Fibroblast of skin of back (primary cell): ENCODE measurements at regions not wholly inside any gene's neighbourhood (a gene's known extent, or its start where the extent isn't known, plus 50 kb on each side); places are given as distances from the start of the nearest gene placed in this dataset.
"Not testable (repeated sequence)": the region's sequence is repeated elsewhere in the genome, so short reads cannot be mapped to it uniquely, and the experiment has no call there.

Experiments used
- DNase-seq: peaks from one replicate; pipeline ENCODE4 v3.0.0-alpha.2; 2013

DNA sequence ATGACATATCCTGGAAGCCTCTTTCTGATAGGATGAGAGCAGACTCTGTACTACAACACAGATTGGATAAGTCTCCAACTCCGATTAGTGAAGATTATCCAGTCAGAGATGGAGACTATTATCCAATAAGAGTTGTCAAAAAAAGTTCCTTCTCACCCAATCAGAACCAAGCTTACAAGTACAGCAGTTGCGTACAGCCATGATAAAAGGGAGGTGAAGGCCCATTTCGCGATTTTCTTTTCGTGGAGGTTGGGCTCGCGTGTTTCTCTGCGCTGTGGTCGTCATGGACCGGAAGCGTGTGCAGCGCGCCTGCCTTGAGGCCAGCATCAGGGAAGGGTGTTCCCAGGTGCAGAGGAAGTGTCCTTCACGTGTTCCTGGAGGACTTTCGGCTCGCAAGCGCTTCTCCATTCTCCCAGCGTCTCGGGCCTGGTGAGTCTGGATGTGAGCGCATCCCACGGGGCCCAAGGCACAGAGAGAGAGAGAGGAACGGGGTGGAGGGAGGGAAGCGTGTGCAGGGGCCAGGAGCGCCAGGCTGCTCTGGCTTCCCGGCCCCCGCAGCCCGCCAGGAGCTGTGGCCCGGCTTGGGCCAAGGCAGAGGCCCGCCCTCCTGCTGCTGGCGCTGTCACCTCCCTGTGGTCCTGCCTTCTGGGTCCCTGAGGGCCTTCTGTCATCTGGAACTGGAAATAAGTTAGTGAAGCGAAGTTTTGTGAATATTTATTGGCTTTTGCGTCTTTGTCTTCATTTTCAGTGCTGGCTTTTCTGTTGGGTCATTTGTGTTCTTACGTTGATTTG, 53.9 kb downstream of the CDRT15L2 start:
- DNase-seq, result not testable (repeated sequence)

DNA sequence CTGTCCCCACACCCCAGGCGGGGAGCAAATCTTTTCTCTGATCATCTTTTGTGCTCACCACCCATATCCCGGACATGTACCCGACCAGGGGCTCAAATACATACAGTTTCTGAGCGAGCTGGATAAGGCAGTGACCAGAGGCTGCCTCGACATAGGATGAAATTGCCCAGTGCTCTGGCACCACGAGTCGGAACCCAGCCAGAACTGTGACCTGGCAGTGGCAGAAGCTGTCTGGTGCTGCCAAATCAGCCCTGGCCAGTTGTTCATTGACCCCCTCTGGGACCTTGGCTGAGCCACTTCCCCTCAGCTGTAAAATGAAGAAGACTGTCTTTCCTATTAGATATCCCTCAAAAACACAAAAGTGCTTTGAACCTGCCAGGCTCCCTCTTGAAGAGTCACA, 60.6 kb downstream of the CDRT15L2 start:
- DNase-seq, result not testable (repeated sequence)

DNA sequence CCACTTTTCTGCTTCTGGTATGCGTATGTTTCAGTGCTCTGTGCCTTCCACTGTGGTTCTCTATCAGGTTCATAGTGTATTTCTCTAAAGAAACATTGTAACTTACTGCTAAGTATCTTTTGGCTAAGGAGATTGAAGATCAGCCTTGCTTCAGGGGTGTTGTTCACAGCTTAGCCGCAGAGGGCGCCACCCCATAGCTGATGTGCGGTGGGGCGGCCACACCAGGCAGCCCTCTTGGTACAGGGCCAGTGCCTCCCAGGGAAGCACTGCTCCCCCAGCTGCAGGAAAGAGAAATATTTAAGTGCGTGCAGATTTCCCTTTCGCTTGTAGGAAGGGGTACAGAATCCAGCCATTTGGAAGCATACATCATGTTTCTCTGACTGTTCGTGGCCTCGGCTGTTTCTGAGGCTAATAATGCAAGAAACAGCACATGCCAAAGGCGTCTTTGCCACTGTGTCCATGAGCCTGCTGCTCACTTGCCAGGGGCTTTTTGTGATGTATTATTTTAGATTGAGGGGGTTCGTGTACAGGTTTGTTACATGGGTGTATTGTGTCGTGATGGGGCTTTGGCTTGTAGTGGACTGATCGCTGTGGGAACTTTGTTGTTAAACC, 67.2 kb downstream of the CDRT15L2 start:
- peak; percentile 3 for DNase-seq

DNA sequence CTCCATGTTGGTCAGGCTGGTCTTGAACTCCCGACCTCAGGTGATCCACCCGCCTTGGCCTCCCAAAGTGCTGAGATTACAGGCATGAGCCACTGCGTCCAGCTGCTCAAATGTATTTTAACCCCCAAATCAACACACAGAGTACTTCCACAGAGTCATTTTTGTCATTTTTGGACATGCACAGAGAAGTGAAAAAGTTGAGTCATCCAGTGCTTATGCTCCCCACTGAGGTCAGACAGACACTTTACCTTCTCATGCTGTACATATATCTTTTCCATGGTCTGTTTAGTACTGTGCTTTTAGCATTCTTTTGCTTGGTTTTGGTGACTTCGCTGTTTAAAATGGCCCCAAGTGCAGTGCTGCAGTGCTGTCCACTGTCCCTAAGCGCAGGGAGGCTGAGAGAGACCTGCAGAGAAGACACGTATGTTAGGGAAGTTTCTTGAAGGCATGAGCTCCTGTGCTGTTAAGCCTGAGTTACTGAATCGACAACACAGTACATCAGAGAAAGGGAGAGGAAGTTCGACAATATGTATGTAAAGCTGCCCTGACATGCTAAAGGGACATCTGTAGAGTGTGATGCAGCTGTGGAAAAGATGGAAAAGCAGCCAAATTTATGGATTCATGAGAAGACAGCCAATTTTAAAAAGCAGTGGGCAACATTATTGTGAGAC, 69.7 kb downstream of the CDRT15L2 start:
- DNase-seq, result peak; percentile 8

DNA sequence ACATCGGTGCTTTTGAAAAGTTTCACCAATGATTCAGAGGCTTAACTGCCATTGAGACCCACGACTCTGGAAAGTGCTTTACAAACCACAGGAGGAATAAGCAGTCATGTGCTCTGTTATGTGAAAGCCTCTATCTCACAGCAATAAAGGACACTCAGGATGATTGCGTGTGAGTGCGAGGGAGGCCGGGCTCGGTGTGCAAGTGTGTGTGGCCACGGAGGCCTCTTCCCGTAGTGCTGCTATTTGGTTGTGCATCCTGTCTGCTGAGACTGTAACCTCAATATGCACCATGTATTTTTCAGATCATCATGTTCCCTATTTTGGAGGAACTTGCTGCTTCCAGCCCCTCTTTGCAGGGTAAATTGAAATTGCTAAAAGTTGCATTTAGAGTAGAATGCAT, 71.5 kb downstream of the CDRT15L2 start:
- not testable (repeated sequence) for DNase-seq

DNA sequence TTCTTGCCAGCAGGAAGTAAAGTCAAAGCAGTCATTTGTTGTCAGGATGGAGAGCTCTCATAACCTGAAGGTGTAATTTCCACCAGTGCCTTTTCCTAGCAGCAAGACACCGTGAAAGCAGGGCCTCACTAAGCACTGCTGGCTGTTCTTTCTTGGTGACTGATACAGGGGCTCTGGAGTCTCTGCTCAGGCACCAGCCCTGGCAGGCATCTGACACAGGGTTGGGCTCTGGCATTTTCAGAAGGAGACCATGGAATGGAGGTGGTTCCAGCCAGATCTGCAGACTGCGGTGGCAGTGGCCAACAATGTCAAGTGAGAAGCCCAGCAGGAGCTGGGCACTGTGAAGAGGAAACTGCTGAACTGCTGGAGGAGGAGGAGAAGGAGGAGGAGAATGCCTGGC, 72.2 kb downstream of the CDRT15L2 start:
- not testable (repeated sequence) for DNase-seq

DNA sequence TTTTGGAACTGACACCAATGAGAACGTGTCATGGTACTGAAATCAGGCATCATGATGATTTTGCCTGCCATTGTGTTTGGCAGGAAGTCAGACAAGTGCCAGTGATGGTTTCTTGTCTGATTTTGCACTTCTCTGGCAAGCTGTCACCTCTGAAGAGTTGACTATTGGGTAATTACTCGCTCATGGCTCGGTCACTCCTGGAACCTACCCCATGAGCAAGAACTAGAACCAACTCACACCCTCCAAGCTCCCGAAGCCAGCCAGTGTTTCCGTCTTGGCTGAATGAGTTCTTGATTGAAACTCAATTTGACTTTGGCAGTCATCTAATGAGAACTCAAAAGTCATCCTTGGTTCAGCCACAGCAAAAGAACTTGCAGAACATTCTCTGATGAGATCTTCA, 73.9 kb downstream of the CDRT15L2 start:
- not testable (repeated sequence) for DNase-seq

DNA sequence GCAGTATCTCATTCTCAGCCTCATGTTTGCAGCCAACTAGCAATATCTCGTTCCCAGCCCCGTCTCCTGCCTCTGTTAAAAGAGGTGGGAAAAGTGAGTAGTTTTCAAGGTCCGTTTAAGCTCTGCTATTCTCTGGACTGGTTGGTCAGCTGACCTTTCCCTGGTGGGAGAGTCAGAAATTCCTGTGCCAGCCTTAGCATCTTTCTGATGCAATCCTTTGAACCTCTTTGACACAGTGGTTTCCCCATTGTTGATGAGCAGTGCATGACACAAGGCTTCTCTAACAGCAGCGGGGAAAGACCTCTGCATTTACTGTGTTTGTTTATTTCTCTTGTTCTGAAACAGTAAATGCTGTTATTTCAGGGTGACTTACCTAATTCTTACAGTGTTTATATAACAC, 74.6 kb downstream of the CDRT15L2 start:
- DNase-seq, result peak; percentile 4

DNA sequence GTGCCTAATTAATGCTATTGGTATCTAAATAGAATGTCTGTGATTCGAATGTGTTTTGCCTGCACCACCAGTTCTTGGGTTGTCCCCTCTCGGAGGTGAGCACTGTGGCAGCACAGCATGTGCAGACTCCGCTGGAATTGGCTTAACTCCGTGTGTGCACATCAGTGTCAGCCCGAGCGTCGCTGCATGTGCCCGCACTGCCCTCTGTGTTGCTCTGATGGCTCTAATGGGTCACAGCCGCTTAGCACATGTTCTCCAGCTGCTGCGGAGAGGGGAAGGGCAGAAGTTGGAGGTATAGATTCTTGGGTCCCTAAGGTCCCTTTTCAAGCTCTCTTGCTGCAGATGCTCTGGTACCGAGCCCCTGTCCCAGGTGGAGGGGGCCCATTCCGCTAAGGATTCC, 75.1 kb downstream of the CDRT15L2 start:
- DNase-seq, result not testable (repeated sequence)

DNA sequence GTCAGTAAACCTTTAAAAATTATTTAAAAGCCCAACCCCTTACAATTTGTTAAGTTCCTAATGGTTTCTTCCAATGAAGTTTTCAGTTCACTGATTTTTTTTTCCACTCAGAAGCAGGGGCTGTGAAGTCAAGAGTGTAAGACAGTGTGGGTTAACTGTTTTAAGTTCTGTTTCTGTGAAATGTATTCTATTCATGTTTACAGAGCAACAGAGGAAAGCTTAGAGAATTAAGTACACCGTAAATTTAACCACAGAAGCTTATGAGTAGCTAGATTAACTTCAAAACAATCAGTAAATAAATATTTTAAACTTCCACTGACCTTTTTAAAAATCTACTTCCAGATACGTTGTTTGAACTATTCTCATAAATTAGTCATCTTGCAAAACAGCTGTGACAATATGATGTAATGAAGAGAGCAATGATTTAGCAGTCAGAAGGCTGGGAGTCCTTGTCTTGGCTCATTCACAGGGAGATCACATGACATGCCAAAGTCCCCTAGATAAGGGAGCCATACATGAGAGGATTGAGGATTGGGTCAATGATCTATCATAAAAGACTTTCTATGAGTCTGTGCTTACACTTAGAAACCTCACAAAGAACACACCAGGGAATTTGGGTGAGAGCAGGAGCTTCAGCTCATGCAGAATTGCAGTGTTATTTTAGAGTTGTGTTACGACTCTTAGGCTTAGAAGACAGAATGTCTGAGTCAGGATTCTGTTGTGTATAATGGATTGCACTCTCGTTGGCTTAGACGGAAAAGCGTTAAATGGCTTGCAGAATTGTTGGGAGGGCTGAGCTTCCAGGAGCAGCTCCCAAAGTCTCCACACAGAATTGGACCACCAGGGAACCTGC, 85.8 kb downstream of the CDRT15L2 start:
- DNase-seq, result peak; percentile 30

DNA sequence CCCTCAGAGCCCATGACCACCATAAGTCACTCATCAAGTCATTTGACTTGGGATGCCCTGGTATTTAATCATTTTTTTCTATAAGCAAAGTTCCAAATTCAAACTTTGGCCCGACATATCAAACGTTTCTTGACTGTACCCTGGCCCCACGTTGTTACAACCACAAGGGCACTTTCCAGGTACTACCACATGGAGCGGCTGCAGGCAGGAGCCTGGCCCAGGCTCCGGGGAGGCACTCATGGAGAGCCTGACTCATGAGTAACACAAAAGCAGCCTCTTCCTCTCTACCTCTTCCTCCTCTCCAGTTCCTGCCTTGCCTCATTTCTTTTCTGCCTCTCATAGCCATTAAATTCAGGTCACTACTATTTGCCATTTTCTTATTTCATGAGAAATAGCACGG, 87.2 kb downstream of the CDRT15L2 start:
- not testable (repeated sequence) for DNase-seq

DNA sequence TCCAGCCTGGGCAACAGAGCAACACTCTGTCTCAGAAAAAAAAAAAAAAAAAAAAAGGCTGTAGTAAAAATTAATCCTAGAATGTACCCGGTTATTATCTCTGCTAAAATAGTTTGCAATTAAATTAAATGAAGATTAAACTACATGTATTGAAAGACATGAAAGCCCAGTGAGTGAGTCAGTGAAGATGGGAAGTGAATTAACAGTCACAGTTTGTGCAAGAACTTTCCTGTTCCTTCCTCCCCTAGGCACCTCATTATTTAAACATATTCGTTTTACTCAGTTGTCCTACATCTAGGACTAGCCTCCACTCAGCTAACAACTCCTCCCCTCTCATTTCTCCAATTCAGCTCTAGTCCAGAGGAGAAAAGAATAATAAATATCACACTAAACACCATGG, 88.2 kb downstream of the CDRT15L2 start:
- DNase-seq, result not testable (repeated sequence)

DNA sequence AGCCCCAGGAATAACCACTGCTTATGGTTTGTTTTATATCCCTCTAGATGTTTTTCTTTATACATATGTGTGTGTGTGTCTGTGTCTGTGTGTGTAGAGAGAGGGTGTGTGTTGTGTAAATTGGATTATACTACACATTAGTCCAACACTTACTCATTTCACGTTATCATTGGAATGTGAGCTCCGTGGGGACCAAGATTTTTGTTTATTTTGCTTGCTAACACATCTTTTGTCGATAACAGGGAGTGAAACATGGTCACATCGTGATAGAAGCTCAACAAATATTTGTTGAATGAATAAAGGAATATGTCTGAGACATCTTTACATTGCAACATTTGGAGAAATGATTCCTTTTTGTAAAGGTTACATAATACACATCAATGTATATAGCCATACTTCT, 88.8 kb downstream of the CDRT15L2 start:
- DNase-seq, result peak; percentile 37

DNA sequence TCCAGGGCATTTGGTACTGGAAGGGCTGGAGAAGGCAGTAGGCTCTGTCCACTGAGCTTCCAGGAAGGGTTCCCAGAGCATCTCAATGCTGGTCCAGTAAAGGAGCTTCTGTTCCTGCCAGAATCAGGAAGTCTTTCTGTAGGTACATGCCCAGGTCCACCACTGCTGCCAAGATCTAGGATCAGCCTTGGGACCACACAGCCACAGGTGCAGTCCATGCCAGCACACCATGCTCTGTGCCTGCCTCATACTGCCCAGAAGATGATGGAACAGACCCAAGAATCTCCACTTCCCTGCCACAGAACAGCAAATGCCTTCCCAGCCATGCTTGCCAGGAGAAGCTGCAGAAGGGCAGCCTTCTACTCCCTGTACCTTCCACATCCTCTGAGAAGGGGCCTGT, 89.3 kb downstream of the CDRT15L2 start:
- not testable (repeated sequence) for DNase-seq

DNA sequence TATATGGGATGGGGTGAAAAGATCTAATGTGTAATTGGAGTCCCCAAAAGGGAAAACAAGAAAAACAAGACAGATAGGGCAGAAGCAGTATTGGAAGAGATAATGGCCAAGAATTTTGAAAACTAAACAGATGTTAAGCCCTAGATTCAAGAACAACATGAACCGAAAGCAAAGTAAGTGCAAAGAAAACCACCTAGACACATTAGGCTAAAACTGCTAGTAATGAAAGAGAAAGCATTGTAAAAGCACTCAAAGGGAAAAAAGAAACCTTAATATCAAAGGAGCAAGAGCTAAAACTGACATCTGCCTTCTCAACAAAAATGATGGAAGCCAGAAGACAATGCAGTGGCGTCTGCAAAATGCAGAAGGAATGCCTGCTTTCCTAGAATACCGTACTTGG, 91.0 kb downstream of the CDRT15L2 start:
- DNase-seq, result not testable (repeated sequence)

DNA sequence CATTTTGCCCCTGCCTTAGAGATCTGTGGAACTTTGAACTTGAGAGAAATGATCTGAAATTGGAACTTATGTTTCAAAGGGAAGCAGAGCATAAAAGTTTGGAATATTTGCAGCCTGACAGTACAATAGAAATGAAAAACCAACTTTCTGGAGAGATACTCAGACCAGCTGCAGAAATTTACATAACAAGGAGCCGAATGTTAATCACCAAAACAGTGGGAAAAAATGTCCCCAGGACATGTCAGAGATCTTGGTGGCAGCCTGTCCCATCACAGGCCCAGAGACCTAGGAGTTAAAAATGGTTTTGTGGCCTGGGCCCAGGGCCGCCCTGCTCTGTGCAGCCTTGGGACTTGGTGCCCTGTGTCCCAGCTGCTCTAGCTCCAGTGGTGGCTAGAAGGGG, 94.8 kb downstream of the CDRT15L2 start:
- not testable (repeated sequence) for DNase-seq

DNA sequence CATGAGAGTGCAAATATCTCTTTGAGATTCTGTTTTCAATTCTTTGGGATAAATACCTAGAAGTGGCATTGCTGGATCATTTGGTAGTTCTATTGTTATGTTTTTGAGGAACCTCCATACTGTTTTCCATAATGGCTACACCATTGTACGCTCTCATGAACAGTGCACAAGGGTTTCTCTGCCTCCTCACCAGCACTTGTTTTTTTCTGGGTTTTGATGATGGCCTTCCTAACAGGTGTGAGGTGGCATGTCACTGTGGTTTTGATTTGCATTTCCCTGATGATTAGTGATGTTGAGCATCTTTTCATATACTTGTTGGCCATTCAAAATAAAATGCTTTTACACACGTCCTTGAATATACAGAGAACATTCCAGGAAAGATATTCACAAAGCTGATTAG, 96.2 kb downstream of the CDRT15L2 start:
- not testable (repeated sequence) for DNase-seq

DNA sequence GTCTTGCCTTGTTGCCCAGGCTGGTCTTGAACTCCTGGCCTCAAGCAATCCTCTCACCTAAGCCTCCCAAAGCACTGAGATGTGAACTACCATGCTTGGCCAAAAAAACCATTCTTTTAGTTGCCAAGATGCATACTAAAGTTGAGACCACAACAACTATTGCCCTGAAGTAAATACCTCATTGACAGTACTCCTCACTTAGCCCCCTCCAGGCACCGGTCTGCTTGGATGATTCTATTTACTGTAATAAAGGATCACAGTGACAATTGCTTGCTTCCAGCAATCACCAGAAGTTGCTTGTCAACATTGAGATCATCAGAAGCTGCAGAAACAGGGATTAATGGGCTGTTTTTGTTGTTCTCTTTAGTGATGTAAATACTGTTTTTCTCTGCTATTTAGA, 97.1 kb downstream of the CDRT15L2 start:
- not testable (repeated sequence) for DNase-seq

DNA sequence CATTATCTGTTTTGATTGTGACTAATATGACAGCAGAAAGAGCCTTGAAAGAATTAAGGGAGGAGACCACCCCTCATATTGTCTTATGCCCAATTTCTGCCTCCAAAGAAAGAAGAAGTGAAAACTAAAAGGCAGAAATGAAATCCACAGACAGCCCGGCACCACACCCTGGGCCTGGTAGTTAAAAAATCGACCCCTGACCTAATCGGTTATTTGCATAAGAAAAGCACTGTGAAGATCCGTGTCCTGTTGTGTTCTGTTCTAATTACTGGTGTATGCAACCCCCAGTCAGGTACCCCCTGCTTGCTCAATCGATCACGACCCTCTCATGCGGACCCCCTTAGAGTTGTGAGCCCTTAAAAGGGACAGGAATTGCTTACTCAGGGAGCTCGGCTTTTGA, 97.9 kb downstream of the CDRT15L2 start:
- DNase-seq, result not testable (repeated sequence)

DNA sequence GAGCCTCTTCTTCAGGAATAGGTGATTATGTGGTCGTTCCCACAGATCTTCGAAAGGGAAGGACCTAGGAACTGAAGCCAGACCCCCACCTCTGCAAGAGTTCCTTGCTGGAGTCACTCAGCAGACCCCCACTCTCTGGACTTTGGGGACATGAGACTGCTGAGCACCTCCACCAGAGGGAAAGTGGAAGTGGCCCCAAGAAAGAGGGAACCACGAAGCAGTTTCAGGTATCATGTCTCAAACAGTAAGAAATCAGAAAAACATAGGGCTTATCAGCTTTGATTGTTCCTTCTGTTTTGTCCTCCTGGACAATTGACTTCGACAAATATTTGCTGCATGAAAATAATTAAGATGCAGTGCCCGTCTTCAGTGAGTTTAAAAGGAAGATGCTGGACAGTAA, 98.9 kb downstream of the CDRT15L2 start:
- not testable (repeated sequence) for DNase-seq

DNA sequence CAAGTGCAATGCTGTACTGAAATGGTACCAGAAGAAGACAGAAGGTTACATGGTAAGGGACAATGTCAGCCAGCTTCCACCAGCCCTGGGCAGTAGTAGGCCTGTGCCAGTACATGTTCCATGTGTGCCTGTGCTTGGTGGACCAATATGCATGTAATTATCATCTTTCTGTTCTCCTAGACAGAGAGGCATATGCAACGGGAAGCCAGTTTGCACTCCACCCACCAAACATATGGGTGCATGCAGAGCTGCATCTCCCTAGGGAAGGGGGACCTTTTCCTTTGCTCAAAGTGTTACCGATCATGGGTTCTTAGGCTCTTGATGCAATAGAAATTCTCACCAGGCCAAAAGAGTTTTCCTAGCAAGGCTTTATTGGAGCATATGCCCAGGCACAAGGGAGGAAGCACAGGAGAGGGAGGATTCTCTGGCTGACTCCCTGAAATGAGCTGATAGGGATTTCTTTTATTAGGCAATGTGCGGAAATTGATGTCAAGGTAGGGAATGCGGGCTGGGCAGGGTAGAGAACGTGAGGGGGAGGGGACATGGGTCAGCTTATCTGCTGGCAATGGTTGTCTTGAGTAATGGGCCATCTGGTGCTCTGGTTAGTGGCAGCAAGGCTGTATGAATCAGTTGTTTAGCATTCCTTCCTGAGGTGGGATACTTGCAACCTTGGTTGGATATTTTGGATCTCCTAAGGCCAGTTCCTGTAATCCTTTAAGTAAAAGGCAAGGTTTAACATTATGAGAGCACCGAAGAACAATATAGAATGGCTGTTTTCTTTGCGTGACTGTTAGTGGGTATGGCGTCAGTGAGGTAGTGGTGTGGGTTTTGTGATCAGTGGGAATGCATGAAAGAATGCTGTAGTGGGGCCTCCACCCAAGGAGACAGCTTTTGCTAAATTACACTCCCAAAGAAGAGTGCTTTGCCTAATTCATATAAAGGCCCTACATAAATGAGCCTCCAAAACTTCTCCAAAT, 102.5 kb downstream of the CDRT15L2 start:
- DNase-seq, result not testable (repeated sequence)
